ENCODE measurements at regions not wholly inside any gene's neighbourhood (a gene's known extent, or its start where the extent isn't known, plus 50 kb on each side); places are given as distances from the start of the nearest gene placed in this dataset.

DNA sequence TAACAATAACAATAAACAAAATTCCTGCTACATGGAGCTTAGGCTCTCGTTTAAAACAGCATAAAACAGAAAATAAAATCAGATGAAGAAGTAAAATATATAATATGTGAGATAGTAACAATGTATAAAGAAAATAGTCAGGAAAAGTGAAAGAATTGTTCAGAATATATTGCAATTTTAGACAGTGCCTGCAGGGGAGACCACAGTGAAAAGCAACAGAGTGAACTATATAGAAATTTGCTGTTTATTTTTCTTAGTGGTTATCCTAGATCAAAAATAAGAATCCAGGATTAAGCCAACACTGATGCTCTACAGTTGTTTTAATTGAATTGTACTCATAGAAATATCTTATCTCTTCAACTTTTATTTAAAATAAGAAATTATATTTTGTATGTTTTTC is 1639.0 kb upstream of the B3GALT2 start:
- H3K27me3 ChIP-seq (ENCODE audit: control insufficient read depth, insufficient read depth, low read length): no peaks in the 10 kb centered on the region
- H3K36me3 ChIP-seq (ENCODE audit: control insufficient read depth in 2 of 3, insufficient read depth in 3 of 3, low read length in 3 of 3): no peaks in the 10 kb centered on the region
- FAIRE-seq: no peak
- no peaks in the 10 kb centered on the region for H3K4me1 ChIP-seq (ENCODE audit: control insufficient read depth in 2 of 3, insufficient read depth in 2 of 3, low read depth in 1 of 3, low read length in 3 of 3)
- no peak overlapping the region for H3K27ac ChIP-seq (ENCODE audit: low read depth in 2 of 2, low read length in 2 of 2)
- TF ChIP-seq, protein P1, sequence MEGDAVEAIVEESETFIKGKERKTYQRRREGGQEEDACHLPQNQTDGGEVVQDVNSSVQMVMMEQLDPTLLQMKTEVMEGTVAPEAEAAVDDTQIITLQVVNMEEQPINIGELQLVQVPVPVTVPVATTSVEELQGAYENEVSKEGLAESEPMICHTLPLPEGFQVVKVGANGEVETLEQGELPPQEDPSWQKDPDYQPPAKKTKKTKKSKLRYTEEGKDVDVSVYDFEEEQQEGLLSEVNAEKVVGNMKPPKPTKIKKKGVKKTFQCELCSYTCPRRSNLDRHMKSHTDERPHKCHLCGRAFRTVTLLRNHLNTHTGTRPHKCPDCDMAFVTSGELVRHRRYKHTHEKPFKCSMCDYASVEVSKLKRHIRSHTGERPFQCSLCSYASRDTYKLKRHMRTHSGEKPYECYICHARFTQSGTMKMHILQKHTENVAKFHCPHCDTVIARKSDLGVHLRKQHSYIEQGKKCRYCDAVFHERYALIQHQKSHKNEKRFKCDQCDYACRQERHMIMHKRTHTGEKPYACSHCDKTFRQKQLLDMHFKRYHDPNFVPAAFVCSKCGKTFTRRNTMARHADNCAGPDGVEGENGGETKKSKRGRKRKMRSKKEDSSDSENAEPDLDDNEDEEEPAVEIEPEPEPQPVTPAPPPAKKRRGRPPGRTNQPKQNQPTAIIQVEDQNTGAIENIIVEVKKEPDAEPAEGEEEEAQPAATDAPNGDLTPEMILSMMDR (IDR thresholded peaks at IDR 0.05; ENCODE audit: borderline replicate concordance, extremely low read depth, insufficient read depth): no peak
- H3K4me3 ChIP-seq (ENCODE audit: low read length in 3 of 3): no peak overlapping the region
- H3K9me3 ChIP-seq (ENCODE audit: control insufficient read depth in 2 of 3, insufficient read depth in 1 of 3, low read length in 3 of 3): no peaks in the 10 kb centered on the region
- intact Hi-C loops (cut with DNase I): no loop called here
- H3K9ac ChIP-seq (ENCODE audit: low read length in 3 of 3): no peak overlapping the region
- DNase-seq: no peak

DNA sequence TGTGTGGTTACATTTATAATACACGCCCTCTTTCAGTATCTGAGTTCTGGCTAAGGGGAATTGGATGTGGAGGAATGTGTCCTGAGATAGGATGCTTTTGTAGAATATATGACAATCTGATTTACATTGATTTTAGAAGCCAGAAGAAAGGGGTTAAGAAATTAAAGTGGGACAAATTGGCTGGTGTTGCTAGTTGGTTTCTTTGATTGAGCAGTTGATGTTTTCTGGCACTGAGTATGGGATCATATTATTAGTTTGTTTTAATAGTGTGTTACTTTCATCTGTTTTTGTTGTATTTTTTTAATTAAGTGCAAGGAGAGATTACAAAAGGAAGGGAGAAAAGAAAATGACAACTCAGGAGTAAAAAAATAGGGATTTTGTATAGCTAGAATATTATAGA is 1634.7 kb upstream of the B3GALT2 start:
- Histone ChIP-seq H3K4me1 (ENCODE audit: control insufficient read depth in 2 of 3, insufficient read depth in 2 of 3, low read depth in 1 of 3, low read length in 3 of 3) (no peaks in the 10 kb centered on the region), H3K9me3 (ENCODE audit: control insufficient read depth in 2 of 3, insufficient read depth in 1 of 3, low read length in 3 of 3) (no peaks in the 10 kb centered on the region), H3K9ac (ENCODE audit: low read length in 3 of 3) (no peak overlapping the region), H3K27me3 (ENCODE audit: control insufficient read depth, insufficient read depth, low read length) (no peaks in the 10 kb centered on the region), H3K36me3 (ENCODE audit: control insufficient read depth in 2 of 3, insufficient read depth in 3 of 3, low read length in 3 of 3) (no peaks in the 10 kb centered on the region), H3K27ac (ENCODE audit: low read depth in 2 of 2, low read length in 2 of 2) (no peak overlapping the region), H3K4me3 (ENCODE audit: low read length in 3 of 3) (no peak overlapping the region)
- TF ChIP-seq, protein P1 (IDR thresholded peaks at IDR 0.05; ENCODE audit: borderline replicate concordance, extremely low read depth, insufficient read depth): no peak
- FAIRE-seq (no peak), DNase-seq (no peak)
- intact Hi-C loops (cut with DNase I): no loop called here

DNA sequence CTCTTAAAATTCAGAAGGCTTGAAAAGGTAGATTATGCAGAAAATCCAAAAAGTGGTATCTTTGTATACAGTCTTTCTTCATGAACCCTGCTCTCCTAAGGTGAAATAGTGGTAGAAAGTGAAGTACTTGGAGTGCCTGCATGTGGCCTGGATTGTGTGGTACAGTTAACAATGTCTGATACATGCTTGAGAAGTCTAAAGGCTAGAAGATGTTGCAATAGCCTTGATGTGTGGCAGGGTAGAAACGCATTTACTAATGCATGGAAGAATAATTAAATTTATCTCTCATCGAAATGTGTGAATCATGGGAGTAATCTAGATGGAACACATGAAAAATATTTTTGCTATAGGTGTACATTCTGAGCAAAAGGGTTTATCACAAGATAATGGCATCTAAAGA is 1632.3 kb upstream of the B3GALT2 start:
- Histone ChIP-seq H3K27ac (ENCODE audit: low read depth in 2 of 2, low read length in 2 of 2) (no peak overlapping the region), H3K27me3 (ENCODE audit: control insufficient read depth, insufficient read depth, low read length) (no peaks in the 10 kb centered on the region), H3K4me1 (ENCODE audit: control insufficient read depth in 2 of 3, insufficient read depth in 2 of 3, low read depth in 1 of 3, low read length in 3 of 3) (no peaks in the 10 kb centered on the region), H3K36me3 (ENCODE audit: control insufficient read depth in 2 of 3, insufficient read depth in 3 of 3, low read length in 3 of 3) (no peaks in the 10 kb centered on the region), H3K9ac (ENCODE audit: low read length in 3 of 3) (no peak overlapping the region), H3K9me3 (ENCODE audit: control insufficient read depth in 2 of 3, insufficient read depth in 1 of 3, low read length in 3 of 3) (no peaks in the 10 kb centered on the region), H3K4me3 (ENCODE audit: low read length in 3 of 3) (no peak overlapping the region)
- intact Hi-C loops (cut with DNase I): no loop called here
- DNase-seq: no peak
- FAIRE-seq: no peak
- TF ChIP-seq, protein P1 (IDR thresholded peaks at IDR 0.05; ENCODE audit: borderline replicate concordance, extremely low read depth, insufficient read depth): no peak

DNA sequence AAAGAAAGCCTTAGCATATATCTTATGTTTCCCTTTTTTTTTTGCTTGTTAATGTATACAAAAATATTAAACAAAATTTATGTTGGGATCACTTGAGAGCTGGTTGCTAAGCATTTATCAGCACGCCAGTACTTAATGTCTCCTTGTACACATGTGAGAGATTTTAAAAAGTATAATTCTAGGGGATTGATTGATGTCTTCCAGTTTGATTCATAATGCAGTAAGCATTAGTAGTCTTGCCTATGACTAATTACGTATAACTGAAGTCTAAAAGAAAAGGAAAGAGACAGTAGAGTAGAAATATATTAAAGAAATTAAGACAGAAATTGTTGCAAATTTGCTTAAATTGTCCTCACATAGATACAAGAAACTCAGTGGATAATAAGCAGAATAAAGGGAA is 1630.4 kb upstream of the B3GALT2 start:
- Histone ChIP-seq H3K9ac (ENCODE audit: low read length in 3 of 3) (no peak overlapping the region), H3K27ac (ENCODE audit: low read depth in 2 of 2, low read length in 2 of 2) (no peak overlapping the region), H3K9me3 (ENCODE audit: control insufficient read depth in 2 of 3, insufficient read depth in 1 of 3, low read length in 3 of 3) (no peaks in the 10 kb centered on the region), H3K36me3 (ENCODE audit: control insufficient read depth in 2 of 3, insufficient read depth in 3 of 3, low read length in 3 of 3) (no peaks in the 10 kb centered on the region), H3K4me1 (ENCODE audit: control insufficient read depth in 2 of 3, insufficient read depth in 2 of 3, low read depth in 1 of 3, low read length in 3 of 3) (no peaks in the 10 kb centered on the region), H3K4me3 (ENCODE audit: low read length in 3 of 3) (no peak overlapping the region), H3K27me3 (ENCODE audit: control insufficient read depth, insufficient read depth, low read length) (no peaks in the 10 kb centered on the region)
- DNase-seq (no peak), FAIRE-seq (no peak)
- intact Hi-C loops (cut with DNase I): no loop called here
- TF ChIP-seq, protein P1 (IDR thresholded peaks at IDR 0.05; ENCODE audit: borderline replicate concordance, extremely low read depth, insufficient read depth): no peak

Measured in kidney (tissue), 13 donors.